Endothelial cell of umbilical vein (primary cell): ENCODE measurements at regions not wholly inside any gene's neighbourhood (a gene's known extent, or its start where the extent isn't known, plus 50 kb on each side); places are given as distances from the start of the nearest gene placed in this dataset.

Source experiments
- BruUV-seq: library from RNA; stranded (reverse); fragments of 400-500 nt; replicated peaks from 2 replicates; lab custom pipeline; 2021; lab: Mats Ljungman, UMichigan
- CTCF ChIA-PET: fragments of 300-600, 350-600 bp; sonication (Branson Sonifier 250); formaldehyde crosslinking; loops from one replicate; lab custom pipeline; 2021; ENCODE audit warnings: antibody characterized with exemption, inconsistent platforms; lab: Charles Lee
- POLR2A ChIA-PET: fragments of 300-600, 350-600 bp; sonication (Branson Sonifier 250); formaldehyde crosslinking; loops from one replicate; lab custom pipeline; 2021; ENCODE audit warnings: antibody characterized with exemption, inconsistent platforms; lab: Charles Lee
- DNase-seq: peaks from one replicate; pipeline ENCODE4 v3.0.0-alpha.2; 2011; ENCODE audit warnings: low read depth, low spot score
- FAIRE-seq: peaks from 2 replicates; lab custom pipeline; 2011; peaks lifted over from hg19 to GRCh38; lab: Jason Lieb, UNC
- H2AFZ ChIP-seq: 2 replicates; pipeline ENCODE4 v1.6.0; 2012; ENCODE audit warnings: low read depth, low read length, control low read depth, inconsistent platforms
- H3K27ac ChIP-seq: 2 replicates; pipeline ENCODE4 v1.5.1; 2011; ENCODE audit warnings: low read depth, mild to moderate bottlenecking, control low read depth, low read length, moderate library complexity; ENCODE audit not compliant: insufficient read depth
- H3K27me3 ChIP-seq, 2 experiments: 2 replicates each; pipeline versions ENCODE4 v1.6.0 to v1.6.1; 2011; ENCODE audit warnings: low read length in 2 of 2, mixed read lengths in 1 of 2; ENCODE audit not compliant: control insufficient read depth in 2 of 2, insufficient read depth in 2 of 2
- H3K36me3 ChIP-seq, 2 experiments: 2 replicates in 1 of 2; 3 replicates in 1 of 2; pipeline ENCODE4 v1.5.1; 2011; ENCODE audit warnings: low read length in 2 of 2, mild to moderate bottlenecking in 1 of 2, moderate library complexity in 1 of 2; ENCODE audit not compliant: control insufficient read depth in 2 of 2, insufficient read depth in 2 of 2; ENCODE audit errors: extremely low read depth in 1 of 2
- H3K4me1 ChIP-seq: 3 replicates; pipeline ENCODE4 v1.5.1; 2011; ENCODE audit warnings: mild to moderate bottlenecking, low read length; ENCODE audit not compliant: control insufficient read depth, insufficient read depth; ENCODE audit errors: extremely low read depth
- H3K4me2 ChIP-seq: 2 replicates; pipeline ENCODE4 v1.6.1; 2011; ENCODE audit warnings: low read length, control low read depth, mixed read lengths; ENCODE audit not compliant: insufficient read depth
- H3K4me3 ChIP-seq, 3 experiments: fragments of 200-600 bp in 1 of 3; sonication (generic), shearing (Covaris generic) in 1 of 3; replicated peaks in 1 of 3; 2 replicates each; pipeline ENCODE4 v1.5.1; 2011 to 2016; ENCODE audit warnings: control low read depth in 3 of 3, low read length in 3 of 3, mild to moderate bottlenecking in 2 of 3, inconsistent platforms in 1 of 3, low read depth in 1 of 3, moderate library complexity in 1 of 3; ENCODE audit not compliant: insufficient read depth in 1 of 3
- H3K79me2 ChIP-seq: 2 replicates; pipeline ENCODE4 v1.6.0; 2012; ENCODE audit warnings: low read length, inconsistent platforms; ENCODE audit not compliant: control insufficient read depth, insufficient read depth
- H3K9ac ChIP-seq: replicated peaks from 2 replicates; pipeline ENCODE3; 2011; ENCODE audit warnings: low read length, control low read depth; ENCODE audit not compliant: insufficient read depth; ENCODE audit errors: extremely low read depth
- H3K9me1 ChIP-seq: replicated peaks from 3 replicates; pipeline ENCODE4 v1.6.0; 2011; ENCODE audit warnings: mild to moderate bottlenecking, low read length; ENCODE audit not compliant: control insufficient read depth, insufficient read depth; ENCODE audit errors: extremely low read depth
- H3K9me3 ChIP-seq: replicated peaks from 2 replicates; pipeline ENCODE4 v1.5.1; 2012; ENCODE audit warnings: low read length, inconsistent platforms; ENCODE audit not compliant: control insufficient read depth, insufficient read depth
- H4K20me1 ChIP-seq: replicated peaks from 2 replicates; pipeline ENCODE3; 2011; ENCODE audit warnings: mild to moderate bottlenecking, low read length; ENCODE audit not compliant: control insufficient read depth, insufficient read depth; ENCODE audit errors: extremely low read depth
- CTCF ChIP-seq, 2 donors: IDR thresholded peaks; 1 replicate in 1 of 2; 2 replicates in 1 of 2; pipeline ENCODE4 v1.5.1; 2011; ENCODE audit warnings: low read length in 2 of 2, mild to moderate bottlenecking in 2 of 2, moderate library complexity in 2 of 2, control low read depth in 1 of 2, inconsistent platforms in 1 of 2, low read depth in 1 of 2; ENCODE audit not compliant: insufficient read depth in 1 of 2; ENCODE audit errors: extremely low read depth in 1 of 2
- EZH2 ChIP-seq: IDR thresholded peaks from 2 replicates; pipeline ENCODE4 v1.6.1; 2012; ENCODE audit warnings: borderline replicate concordance, low read depth, mild to moderate bottlenecking, moderate library complexity, low read length, inconsistent platforms; ENCODE audit not compliant: severe bottlenecking
- FOS ChIP-seq: IDR thresholded peaks from 2 replicates; pipeline ENCODE4 v1.6.1; 2011; ENCODE audit warnings: mild to moderate bottlenecking, low read length, moderate library complexity, borderline replicate concordance; ENCODE audit not compliant: insufficient read depth
- GATA2 ChIP-seq: IDR thresholded peaks from 2 replicates; pipeline ENCODE4 v1.7.0; 2011; ENCODE audit warnings: low read depth, mild to moderate bottlenecking, moderate library complexity, mixed read lengths, low read length; ENCODE audit not compliant: insufficient read length, insufficient read depth
- JUN ChIP-seq: IDR thresholded peaks from 2 replicates; pipeline ENCODE4 v1.6.1; 2011; ENCODE audit warnings: borderline replicate concordance, low read depth; ENCODE audit not compliant: insufficient read length, insufficient read depth
- MAX ChIP-seq: IDR thresholded peaks from 2 replicates; pipeline ENCODE4 v1.6.1; 2011; ENCODE audit not compliant: insufficient read depth, insufficient read length
- MYC ChIP-seq: IDR thresholded peaks from one replicate; pipeline ENCODE4 v1.6.1; 2011; ENCODE audit warnings: mild to moderate bottlenecking, low read depth, low read length
- POLR2A ChIP-seq: IDR thresholded peaks from 2 replicates; pipeline ENCODE4 v1.6.1; 2012; ENCODE audit warnings: low read depth, mild to moderate bottlenecking, control low read depth, low read length
- POLR2AphosphoS5 ChIP-seq: IDR thresholded peaks from 2 replicates; pipeline ENCODE4 v1.6.1; 2012; ENCODE audit warnings: low read depth, mild to moderate bottlenecking, control low read depth, low read length, moderate library complexity; ENCODE audit not compliant: insufficient read depth
- dilution Hi-C: fragments of 300-500 bp; cut with MboI; formaldehyde crosslinking; loops from one replicate; pipeline ENCODE4 v1.15.0; 2019; ENCODE audit warnings: low sequenced_read_pairs; ENCODE audit not compliant: extremely low pct_ligation_motif_present
- intact Hi-C: fragments of 100-400 bp; cut with micrococcal nuclease; formaldehyde crosslinking; loops from one replicate; pipeline ENCODE4 v1.10.0; 2022

GRCh38 chr10:76729841-76730487 is 907.6 kb downstream of the KCNMA1 start:
- intact Hi-C loops (no loop called here), dilution Hi-C loops (no loop called here)
- no peaks in the 10 kb centered on the region for H3K36me3 ChIP-seq
- BruUV-seq = no TSS peak
- POLR2A ChIA-PET = no interaction called here
- H3K27ac ChIP-seq = no peak overlapping the region
- H4K20me1 ChIP-seq = no peaks in the 10 kb centered on the region
- no peaks in the 10 kb centered on the region for H3K9me3 ChIP-seq
- no peaks in the 10 kb centered on the region for H3K27me3 ChIP-seq
- no peak overlapping the region for H3K4me2 ChIP-seq
- CTCF ChIA-PET = no interaction called here
- H3K79me2 ChIP-seq = no peaks in the 10 kb centered on the region
- H2AFZ ChIP-seq = no peak overlapping the region
- DNase-seq (no peak), FAIRE-seq (no peak)
- H3K9me1 ChIP-seq = no peaks in the 10 kb centered on the region
- TF ChIP-seq FOS = no peak
- no peak for TF ChIP-seq POLR2A
- TF ChIP-seq JUN = no peak
- TF ChIP-seq CTCF (IDR thresholded peaks at IDR 0.05; ENCODE audit: extremely low read depth in 1 of 2, insufficient read depth in 1 of 2, low read depth in 1 of 2, low read length in 2 of 2) = no peak
- no peak for TF ChIP-seq EZH2
- no peak for TF ChIP-seq MYC
- H3K4me1 ChIP-seq = no peaks in the 10 kb centered on the region
- no peak overlapping the region for H3K4me3 ChIP-seq
- H3K9ac ChIP-seq = no peak overlapping the region

- DNase-seq (no peak), FAIRE-seq (no peak)
- no peaks in the 10 kb centered on the region for H3K79me2 ChIP-seq
- intact Hi-C loops = no loop called here
- H3K9ac ChIP-seq = no peak overlapping the region
- BruUV-seq = no TSS peak
- no peak overlapping the region for H2AFZ ChIP-seq
- no peaks in the 10 kb centered on the region for H3K27me3 ChIP-seq
- H3K9me1 ChIP-seq = no peaks in the 10 kb centered on the region
- POLR2A ChIA-PET = no interaction called here
- CTCF ChIA-PET = no interaction called here
- H3K4me3 ChIP-seq = no peak overlapping the region
- no peak for TF ChIP-seq MAX
- no peak for TF ChIP-seq POLR2A
- no peak for TF ChIP-seq FOS
- no peak for TF ChIP-seq MYC
- TF ChIP-seq EZH2 = no peak
- no peak for TF ChIP-seq CTCF (IDR thresholded peaks at IDR 0.05; ENCODE audit: extremely low read depth in 1 of 2, insufficient read depth in 1 of 2, low read depth in 1 of 2, low read length in 2 of 2)
- no peak for TF ChIP-seq POLR2AphosphoS5
- TF ChIP-seq JUN = no peak
- no peak for TF ChIP-seq GATA2
- H3K27ac ChIP-seq = no peak overlapping the region
- H3K36me3 ChIP-seq = no peaks in the 10 kb centered on the region
- dilution Hi-C loops = no loop called here
- no peaks in the 10 kb centered on the region for H3K4me1 ChIP-seq
- no peak overlapping the region for H3K4me2 ChIP-seq
- no peaks in the 10 kb centered on the region for H3K9me3 ChIP-seq
- H4K20me1 ChIP-seq = no peaks in the 10 kb centered on the region
Observed at GRCh38 chr10:76729346-76729745, 908.3 kb downstream of the KCNMA1 start.
